Cardiac muscle cell (in vitro differentiated cells and primary cell): ENCODE measurements at regions not wholly inside any gene's neighbourhood (a gene's known extent, or its start where the extent isn't known, plus 50 kb on each side); places are given as distances from the start of the nearest gene placed in this dataset.

Experiments used
- DNase-seq, 2 donors: peaks; one replicate each; pipeline versions ENCODE4 v3.0.0 to v3.0.0-alpha.2; 2010 to 2017; ENCODE audit warnings: low read depth in 1 of 2, low spot score in 1 of 2
- H3K27ac ChIP-seq: fragments of 200-600 bp; sonication (generic); 2 replicates; pipeline ENCODE4 v1.5.1; 2016
- H3K27me3 ChIP-seq: fragments of 200-600 bp; sonication (generic); 2 replicates; pipeline ENCODE4 v1.6.0; 2016; ENCODE audit warnings: control low read depth
- H3K36me3 ChIP-seq: fragments of 200-600 bp; sonication (generic); 2 replicates; pipeline ENCODE4 v1.5.1; 2016; ENCODE audit warnings: control low read depth
- H3K4me1 ChIP-seq: fragments of 200-600 bp; sonication (generic); 2 replicates; pipeline ENCODE4 v1.8.1; 2017; ENCODE audit warnings: low read depth, mild to moderate bottlenecking, mixed run types
- H3K4me3 ChIP-seq: fragments of 200-600 bp; sonication (generic); 2 replicates; pipeline ENCODE4 v1.5.1; 2016; ENCODE audit warnings: mild to moderate bottlenecking
- H3K9me3 ChIP-seq: fragments of 200-600 bp; sonication (generic); 2 replicates; pipeline ENCODE4 v1.5.1; 2017; ENCODE audit warnings: low read depth, mild to moderate bottlenecking, control low read depth
- TF ChIP-seq, protein P1 (sequence below): IDR thresholded peaks from 2 replicates; pipeline ENCODE4 v1.5.1; 2012; ENCODE audit warnings: low read depth, mild to moderate bottlenecking, low read length

DNA sequence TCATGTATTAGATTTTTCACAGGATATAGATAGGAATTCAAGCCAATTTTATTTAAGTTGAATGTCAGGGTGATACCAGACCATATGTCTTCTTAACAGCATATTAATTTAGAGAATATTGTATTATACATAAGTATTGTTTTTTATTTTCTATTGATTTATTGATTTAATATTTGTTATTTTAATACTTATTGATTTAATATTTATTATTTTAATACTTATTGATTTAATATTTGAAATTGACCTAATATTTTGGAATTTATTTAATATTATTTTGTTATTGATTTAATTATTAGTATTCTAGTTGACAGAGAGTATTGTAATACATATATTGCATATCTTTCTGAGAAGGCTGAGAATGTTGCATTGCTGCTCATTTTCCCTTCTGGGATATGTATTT lies 1411.8 kb upstream of the ACO1 start:
- Histone ChIP-seq H3K9me3 (no peaks in the 10 kb centered on the region), H3K36me3 (no peaks in the 10 kb centered on the region), H3K27ac (no peak overlapping the region), H3K27me3 (no peaks in the 10 kb centered on the region), H3K4me1 (no peaks in the 10 kb centered on the region), H3K4me3 (no peak overlapping the region)
- TF ChIP-seq, protein P1, sequence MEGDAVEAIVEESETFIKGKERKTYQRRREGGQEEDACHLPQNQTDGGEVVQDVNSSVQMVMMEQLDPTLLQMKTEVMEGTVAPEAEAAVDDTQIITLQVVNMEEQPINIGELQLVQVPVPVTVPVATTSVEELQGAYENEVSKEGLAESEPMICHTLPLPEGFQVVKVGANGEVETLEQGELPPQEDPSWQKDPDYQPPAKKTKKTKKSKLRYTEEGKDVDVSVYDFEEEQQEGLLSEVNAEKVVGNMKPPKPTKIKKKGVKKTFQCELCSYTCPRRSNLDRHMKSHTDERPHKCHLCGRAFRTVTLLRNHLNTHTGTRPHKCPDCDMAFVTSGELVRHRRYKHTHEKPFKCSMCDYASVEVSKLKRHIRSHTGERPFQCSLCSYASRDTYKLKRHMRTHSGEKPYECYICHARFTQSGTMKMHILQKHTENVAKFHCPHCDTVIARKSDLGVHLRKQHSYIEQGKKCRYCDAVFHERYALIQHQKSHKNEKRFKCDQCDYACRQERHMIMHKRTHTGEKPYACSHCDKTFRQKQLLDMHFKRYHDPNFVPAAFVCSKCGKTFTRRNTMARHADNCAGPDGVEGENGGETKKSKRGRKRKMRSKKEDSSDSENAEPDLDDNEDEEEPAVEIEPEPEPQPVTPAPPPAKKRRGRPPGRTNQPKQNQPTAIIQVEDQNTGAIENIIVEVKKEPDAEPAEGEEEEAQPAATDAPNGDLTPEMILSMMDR = no peak
- DNase-seq = no peak

DNA sequence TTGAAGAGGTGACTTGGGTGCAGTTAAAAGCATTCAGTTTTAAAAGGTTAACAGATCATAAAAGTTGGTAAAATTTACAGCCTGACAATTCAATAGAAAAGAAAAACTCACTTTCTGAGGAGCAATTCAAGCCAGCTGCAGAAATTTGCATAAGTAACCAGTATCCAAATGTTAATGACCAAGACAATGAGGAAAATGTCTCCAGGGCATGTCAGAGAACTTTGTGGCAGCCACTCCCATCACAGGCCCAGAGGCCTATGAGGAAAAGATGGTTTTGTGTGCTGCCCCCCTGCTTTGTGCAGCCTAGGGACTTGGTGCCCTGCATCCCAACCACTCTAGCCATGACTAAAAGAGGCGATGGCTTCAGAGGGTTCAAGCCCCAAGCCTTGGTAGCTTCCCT lies 1406.5 kb upstream of the ACO1 start:
- Histone ChIP-seq H3K4me3 (no peak overlapping the region), H3K27me3 (no peaks in the 10 kb centered on the region), H3K27ac (no peak overlapping the region), H3K36me3 (no peaks in the 10 kb centered on the region), H3K4me1 (no peaks in the 10 kb centered on the region), H3K9me3 (no peaks in the 10 kb centered on the region)
- DNase-seq = no peak
- TF ChIP-seq, protein P1 = no peak

DNA sequence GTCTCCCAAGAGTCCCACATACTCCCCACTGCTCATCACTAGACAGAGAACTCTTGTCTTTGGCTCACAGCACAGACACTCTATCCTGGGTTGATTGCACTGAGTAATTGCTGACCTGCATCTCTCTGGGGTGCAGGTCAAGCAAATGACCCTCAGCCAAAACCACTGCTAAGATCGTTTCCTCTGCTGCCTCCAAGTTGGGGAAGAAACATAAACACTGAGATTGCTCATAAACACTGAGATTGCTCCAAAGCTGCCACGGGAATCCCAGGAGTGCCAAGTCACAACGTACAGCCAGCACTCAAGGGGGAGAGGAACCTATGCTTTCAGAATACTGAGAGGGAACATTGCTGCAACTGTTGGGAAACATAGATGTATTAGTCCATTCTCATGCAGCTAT lies 1402.1 kb upstream of the ACO1 start:
- H3K9me3 ChIP-seq = no peaks in the 10 kb centered on the region
- no peak for DNase-seq
- TF ChIP-seq, protein P1 = no peak
- H3K36me3 ChIP-seq = no peaks in the 10 kb centered on the region
- H3K4me1 ChIP-seq = no peaks in the 10 kb centered on the region
- H3K27me3 ChIP-seq = no peaks in the 10 kb centered on the region
- no peak overlapping the region for H3K4me3 ChIP-seq
- no peak overlapping the region for H3K27ac ChIP-seq

DNA sequence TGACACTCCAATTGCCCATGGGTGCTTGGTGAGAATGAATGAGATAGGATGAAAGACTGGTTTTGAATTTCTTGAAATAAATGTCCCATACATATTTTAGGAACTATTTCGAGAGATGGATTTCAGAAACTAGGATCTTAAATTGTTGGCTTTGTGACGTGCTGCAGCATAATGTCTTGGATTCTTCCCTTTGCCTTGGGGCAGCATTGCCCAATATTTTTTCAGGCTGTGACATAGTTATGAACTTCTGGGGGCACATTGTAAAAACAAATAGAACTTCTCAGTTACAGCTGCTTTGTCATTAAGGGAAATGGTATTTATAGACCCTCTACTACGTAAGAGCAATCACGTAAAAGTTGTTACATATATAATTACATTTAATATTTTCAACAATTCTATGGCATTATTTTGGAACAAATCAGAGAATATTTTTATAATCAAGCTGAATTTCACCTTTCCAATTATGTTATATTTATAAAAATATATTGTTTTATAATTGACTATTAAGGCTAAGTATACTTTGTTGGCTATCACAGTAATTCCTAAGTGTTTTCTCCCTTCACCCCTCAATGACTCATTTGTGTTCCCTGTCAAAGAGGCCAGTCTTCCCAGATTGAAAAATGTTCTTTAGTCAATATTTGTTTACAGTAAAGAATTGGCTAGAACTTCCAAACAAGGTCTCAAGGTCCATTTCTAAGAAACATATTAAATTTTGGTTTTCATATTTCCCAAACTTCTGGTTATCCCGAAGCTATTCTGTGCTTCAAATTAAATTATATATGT lies 1388.3 kb upstream of the ACO1 start:
- H3K27me3 ChIP-seq = no peaks in the 10 kb centered on the region
- TF ChIP-seq, protein P1 = no peak

DNA sequence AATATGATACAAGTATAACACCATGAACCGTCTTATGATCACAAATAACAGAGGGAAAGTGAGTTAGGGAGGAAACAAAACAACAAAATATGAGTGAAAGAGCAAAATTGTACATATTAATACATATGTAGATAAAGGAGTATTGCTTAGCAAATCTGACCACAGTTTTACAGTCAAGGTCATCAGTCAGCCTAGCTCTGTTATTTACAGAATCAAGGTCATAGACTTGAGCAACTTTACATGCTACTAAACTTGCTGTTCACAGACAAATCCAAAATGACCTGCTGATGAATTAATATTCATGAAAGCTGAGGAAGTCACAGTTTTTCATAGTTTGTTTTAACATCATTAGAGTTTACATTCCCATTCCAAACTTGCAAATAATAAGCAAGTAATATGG lies 1387.7 kb upstream of the ACO1 start:
- Histone ChIP-seq H3K4me1 (no peaks in the 10 kb centered on the region), H3K27ac (no peak overlapping the region), H3K9me3 (no peaks in the 10 kb centered on the region), H3K27me3 (no peaks in the 10 kb centered on the region), H3K4me3 (no peak overlapping the region), H3K36me3 (no peaks in the 10 kb centered on the region)
- DNase-seq = no peak
- TF ChIP-seq, protein P1 = no peak

More for the DNA sequence above, 1388.3 kb upstream of the ACO1 start:
- Histone ChIP-seq H3K4me3 (no peak overlapping the region), H3K4me1 (no peaks in the 10 kb centered on the region), H3K9me3 (no peaks in the 10 kb centered on the region), H3K36me3 (no peaks in the 10 kb centered on the region), H3K27ac (no peak overlapping the region)
- DNase-seq = no peak
